GM12878 (cell line): ENCODE measurements at regions not wholly inside any gene's neighbourhood (a gene's known extent, or its start where the extent isn't known, plus 50 kb on each side); places are given as distances from the start of the nearest gene placed in this dataset.

Experiments
- ATAC-seq: fragments of 200-7000 bp; cut with Tn5 transposase; 3 replicates; pipeline ENCODE4 v1.9.1; 2020; ENCODE audit warnings: mild to moderate bottlenecking, moderate library complexity
- BruUV-seq: library from RNA; stranded (reverse); fragments of 400-500 nt; replicated peaks from 2 replicates; lab custom pipeline; 2021; lab: Mats Ljungman, UMichigan
- CTCF ChIA-PET: fragments of 300-600 bp; sonication (Branson Sonifier 250); formaldehyde crosslinking; extraction: SDS; loops from one replicate; lab custom pipeline; 2021; ENCODE audit warnings: inconsistent platforms; lab: Yijun Ruan, JAX
- POLR2A ChIA-PET: fragments of 350-600 bp; formaldehyde crosslinking; extraction: SDS; loops from one replicate; lab custom pipeline; 2021; ENCODE audit warnings: inconsistent platforms; lab: Charles Lee
- RAD21 ChIA-PET: fragments of 300-600 bp; sonication (Branson Sonifier 250); formaldehyde crosslinking; loops from one replicate; lab custom pipeline; 2023; ENCODE audit warnings: antibody characterized with exemption; ENCODE audit not compliant: unreplicated experiment; lab: Charles Lee
- SMC1A ChIA-PET: fragments of 300-600 bp; sonication (Branson Sonifier 250); formaldehyde crosslinking; loops from one replicate; lab custom pipeline; 2023; ENCODE audit not compliant: unreplicated experiment, uncharacterized antibody; lab: Charles Lee
- DNase-seq: peaks from one replicate; pipeline ENCODE4 v3.0.0-alpha.2; 2011; ENCODE audit warnings: low read depth, low spot score
- FAIRE-seq: peaks from 3 replicates; lab custom pipeline; 2011; peaks lifted over from hg19 to GRCh38; lab: Jason Lieb, UNC
- H2AFZ ChIP-seq: 2 replicates; pipeline ENCODE4 v1.6.0; 2011; ENCODE audit warnings: low read depth, low read length, control low read depth; ENCODE audit not compliant: control insufficient read depth
- H3K27ac ChIP-seq: 2 replicates; pipeline ENCODE4 v1.5.1; 2011; ENCODE audit warnings: control low read depth; ENCODE audit not compliant: control insufficient read depth, insufficient read depth
- H3K27me3 ChIP-seq, 2 experiments: replicated peaks in 1 of 2; 2 replicates each; pipeline versions ENCODE4 v1.6.0 to v1.6.1; 2011; ENCODE audit warnings: low read length in 1 of 2; ENCODE audit not compliant: control insufficient read depth in 2 of 2, insufficient read depth in 2 of 2
- H3K36me3 ChIP-seq, 2 experiments: 2 replicates each; pipeline ENCODE4 v1.5.1; 2011; ENCODE audit warnings: low read length in 1 of 2; ENCODE audit not compliant: control insufficient read depth in 2 of 2, insufficient read depth in 2 of 2
- H3K4me1 ChIP-seq: 2 replicates; pipeline ENCODE4 v1.6.1; 2011; ENCODE audit warnings: mild to moderate bottlenecking, low read length, moderate library complexity, mixed read lengths; ENCODE audit not compliant: control insufficient read depth, insufficient read depth
- H3K4me2 ChIP-seq: 2 replicates; pipeline ENCODE4 v1.6.0; 2011; ENCODE audit warnings: control low read depth; ENCODE audit not compliant: control insufficient read depth, insufficient read depth
- H3K4me3 ChIP-seq: fragments of 200-600 bp; sonication (generic); 2 replicates; pipeline ENCODE4 v1.5.1; 2016
- H3K79me2 ChIP-seq: 2 replicates; pipeline ENCODE4 v1.6.0; 2011; ENCODE audit warnings: low read length; ENCODE audit not compliant: control insufficient read depth, insufficient read depth
- H3K9ac ChIP-seq: 2 replicates; pipeline ENCODE4 v1.8.0; 2011; ENCODE audit warnings: low read length, control low read depth, mixed read lengths; ENCODE audit not compliant: control insufficient read depth, insufficient read depth
- H3K9me3 ChIP-seq: replicated peaks from 3 replicates; pipeline ENCODE4 v1.5.1; 2011; ENCODE audit warnings: mild to moderate bottlenecking, low read length; ENCODE audit not compliant: control insufficient read depth, insufficient read depth
- H4K20me1 ChIP-seq: 2 replicates; pipeline ENCODE4 v1.6.0; 2011; ENCODE audit not compliant: control insufficient read depth, insufficient read depth
- CHD2 ChIP-seq: IDR thresholded peaks from 2 replicates; pipeline ENCODE4 v1.6.1; 2011; ENCODE audit warnings: low read depth, low read length, improper control_type of control experiment, borderline replicate concordance
- CREM ChIP-seq: IDR thresholded peaks from 2 replicates; pipeline ENCODE4 v1.6.1; 2014; ENCODE audit warnings: antibody characterized with exemption, low read depth
- ETV6 ChIP-seq, 2 experiments: fragments of 450-650 bp in 1 of 2; IDR thresholded peaks in 1 of 2; conservative IDR thresholded peaks in 1 of 2; 2 replicates each; pipeline ENCODE4 v1.6.1; 2014; ENCODE audit warnings: antibody characterized with exemption in 1 of 2, borderline replicate concordance in 1 of 2, low read depth in 1 of 2, mild to moderate bottlenecking in 1 of 2, moderate library complexity in 1 of 2
- JUNB ChIP-seq: IDR thresholded peaks from 2 replicates; pipeline ENCODE4 v1.6.1; 2016; ENCODE audit warnings: antibody characterized with exemption, mild to moderate bottlenecking
- MYB ChIP-seq: fragments of 150-350 bp; IDR thresholded peaks from 2 replicates; pipeline ENCODE4 v1.6.1; 2014; ENCODE audit warnings: mild to moderate bottlenecking, low read depth, low read length, borderline replicate concordance
- NR2C1 ChIP-seq: fragments of 450-650 bp; IDR thresholded peaks from 2 replicates; pipeline ENCODE4 v1.6.1; 2017; ENCODE audit warnings: antibody characterized with exemption, mild to moderate bottlenecking, moderate library complexity
- RUNX3 ChIP-seq: IDR thresholded peaks from 2 replicates; pipeline ENCODE4 v1.6.1; 2012; ENCODE audit warnings: low read length, inconsistent platforms
- SPI1 ChIP-seq: IDR thresholded peaks from 2 replicates; pipeline ENCODE4 v1.6.1; 2011; ENCODE audit warnings: low read depth, mild to moderate bottlenecking, low read length, moderate library complexity, borderline replicate concordance; ENCODE audit not compliant: insufficient read depth
- ZNF274 ChIP-seq: IDR thresholded peaks from one replicate; pipeline ENCODE4 v1.8.0; 2011; ENCODE audit not compliant: insufficient read length, insufficient read depth
- ZNF622 ChIP-seq: fragments of 450-650 bp; IDR thresholded peaks from 2 replicates; pipeline ENCODE4 v1.6.1; 2017; ENCODE audit warnings: mild to moderate bottlenecking, inconsistent platforms
- WGBS: methylation state at CpG from one replicate; pipeline ENCODE4 v1.1.6; 2016; ENCODE audit warnings: low lambda C conversion rate; ENCODE audit not compliant: insufficient replicate concordance, insufficient coverage; ENCODE audit errors: missing lambda C conversion rate; 5-methylcytosine and 5-hydroxymethylcytosine counted together
- in situ Hi-C: fragments of 300-500 bp; cut with MboI; formaldehyde crosslinking; loops from 9 replicates; pipeline ENCODE4 v1.14.3; 2018; ENCODE audit warnings: mixed read lengths
- intact Hi-C: fragments of 100-400 bp; cut with micrococcal nuclease; formaldehyde crosslinking; loops from one replicate; pipeline ENCODE4 v1.14.2; 2022; ENCODE audit not compliant: unreplicated experiment
- TF ChIP-seq, protein P1 (sequence below): IDR thresholded peaks from 2 replicates; pipeline ENCODE4 v1.6.1; 2011; ENCODE audit warnings: mild to moderate bottlenecking, low read depth, low read length, moderate library complexity; ENCODE audit not compliant: insufficient replicate concordance
- TF ChIP-seq, protein P2 (sequence below), 3 experiments: IDR thresholded peaks in 2 of 3; conservative IDR thresholded peaks in 1 of 3; 2 replicates each; pipeline ENCODE4 v1.5.1; 2011; ENCODE audit warnings: low read depth in 3 of 3, low read length in 3 of 3, mild to moderate bottlenecking in 3 of 3, control low read depth in 2 of 3, moderate library complexity in 2 of 3, inconsistent platforms in 1 of 3, mixed read lengths in 1 of 3; ENCODE audit not compliant: control insufficient read depth in 2 of 3, insufficient read depth in 1 of 3; ENCODE audit errors: extremely low read depth in 1 of 3
- TF ChIP-seq, protein P3 (sequence below): fragments of 450-650 bp; IDR thresholded peaks from 2 replicates; pipeline ENCODE4 v1.6.1; 2017; ENCODE audit warnings: mild to moderate bottlenecking, low read depth, inconsistent platforms; ENCODE audit not compliant: poor library complexity, severe bottlenecking

DNA sequence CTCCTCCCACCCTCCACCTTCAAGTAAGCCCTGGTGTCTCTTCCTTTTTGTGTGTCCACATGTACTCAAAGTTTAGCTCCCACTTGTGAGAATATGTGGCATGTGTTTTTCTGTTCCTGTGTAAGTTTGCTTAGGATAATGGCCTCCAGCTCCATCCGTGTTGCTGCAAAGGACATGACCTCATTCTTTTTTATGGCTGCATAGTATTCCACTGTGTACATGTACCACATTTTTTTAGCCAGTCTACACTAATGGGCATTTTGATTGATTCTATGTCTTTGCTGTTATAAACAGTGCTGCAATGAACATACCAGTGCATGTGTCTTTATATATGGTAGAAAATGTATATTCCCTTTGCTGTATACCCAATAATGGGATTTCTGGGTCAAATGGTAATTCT is 710.9 kb downstream of the CCSER2 start:
- POLR2A ChIA-PET: no interaction called here
- Histone ChIP-seq H3K4me2 (no peak overlapping the region), H4K20me1 (no peaks in the 10 kb centered on the region), H3K79me2 (no peaks in the 10 kb centered on the region), H2AFZ (no peak overlapping the region), H3K4me3 (no peak overlapping the region), H3K9me3 (no peaks in the 10 kb centered on the region), H3K9ac (no peak overlapping the region), H3K27me3 (no peaks in the 10 kb centered on the region), H3K36me3 (no peaks in the 10 kb centered on the region), H3K27ac (no peak overlapping the region), H3K4me1 (no peaks in the 10 kb centered on the region)
- SMC1A ChIA-PET: no interaction called here
- ATAC-seq: no peak
- no peak for FAIRE-seq
- RAD21 ChIA-PET: no interaction called here
- CTCF ChIA-PET: no interaction called here
- no peak for TF ChIP-seq JUNB
- no TSS peak for BruUV-seq
- DNase-seq: no peak
- intact Hi-C loops (no loop called here), in situ Hi-C loops (no loop called here)
- 0% methylated on average over 1 of the region's 1 CpG for WGBS

DNA sequence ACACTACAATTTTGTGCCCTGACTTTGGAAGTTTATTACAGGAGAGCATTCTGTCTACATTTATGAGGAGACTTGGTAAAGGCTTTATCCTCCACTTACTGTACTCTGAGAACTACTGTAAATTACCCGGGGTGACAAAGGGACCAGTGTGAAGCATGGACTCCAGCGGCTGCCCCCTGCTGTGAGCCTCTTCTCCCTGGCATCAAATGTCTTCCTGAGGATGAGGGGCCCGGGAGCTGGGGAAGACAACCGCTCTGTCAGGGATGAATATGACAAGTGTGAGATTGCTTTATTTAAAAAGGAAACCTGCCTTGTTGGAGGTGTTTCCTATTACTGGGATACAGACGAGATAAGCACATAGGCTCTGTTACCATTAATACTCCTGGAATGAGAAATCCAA is 714.8 kb downstream of the CCSER2 start:
- ChIA-PET RAD21 (no interaction called here), CTCF (no interaction called here), POLR2A (no interaction called here), SMC1A (no interaction called here)
- FAIRE-seq (no peak), ATAC-seq (no peak), DNase-seq (no peak)
- intact Hi-C loops (no loop called here), in situ Hi-C loops (no loop called here)
- no peak overlapping the region for H3K9ac ChIP-seq
- no peak overlapping the region for H3K4me3 ChIP-seq
- WGBS: 20% methylated on average over 5 of the region's 5 CpGs
- H3K9me3 ChIP-seq: no peaks in the 10 kb centered on the region
- no TSS peak for BruUV-seq
- H3K4me1 ChIP-seq: no peaks in the 10 kb centered on the region
- H3K36me3 ChIP-seq: no peaks in the 10 kb centered on the region
- H3K27ac ChIP-seq: no peak overlapping the region
- no peak overlapping the region for H2AFZ ChIP-seq
- no peaks in the 10 kb centered on the region for H3K79me2 ChIP-seq
- H4K20me1 ChIP-seq: no peaks in the 10 kb centered on the region
- H3K27me3 ChIP-seq: no peaks in the 10 kb centered on the region
- no peak overlapping the region for H3K4me2 ChIP-seq
- TF ChIP-seq CHD2 (no peak), NR2C1 (no peak), ZNF274 (no peak), ETV6 (conservative IDR thresholded peaks at IDR 0.05 in 1 of 2, IDR thresholded peaks at IDR 0.05 in 1 of 2; ENCODE audit: borderline replicate concordance in 1 of 2, low read depth in 1 of 2) (no peak), CREM (no peak), MYB (no peak), SPI1 (no peak), ZNF622 (no peak), RUNX3 (no peak)
- TF ChIP-seq, protein P1, sequence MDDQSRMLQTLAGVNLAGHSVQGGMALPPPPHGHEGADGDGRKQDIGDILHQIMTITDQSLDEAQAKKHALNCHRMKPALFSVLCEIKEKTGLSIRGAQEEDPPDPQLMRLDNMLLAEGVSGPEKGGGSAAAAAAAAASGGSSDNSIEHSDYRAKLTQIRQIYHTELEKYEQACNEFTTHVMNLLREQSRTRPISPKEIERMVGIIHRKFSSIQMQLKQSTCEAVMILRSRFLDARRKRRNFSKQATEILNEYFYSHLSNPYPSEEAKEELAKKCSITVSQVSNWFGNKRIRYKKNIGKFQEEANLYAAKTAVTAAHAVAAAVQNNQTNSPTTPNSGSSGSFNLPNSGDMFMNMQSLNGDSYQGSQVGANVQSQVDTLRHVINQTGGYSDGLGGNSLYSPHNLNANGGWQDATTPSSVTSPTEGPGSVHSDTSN: no peak
- TF ChIP-seq, protein P2, sequence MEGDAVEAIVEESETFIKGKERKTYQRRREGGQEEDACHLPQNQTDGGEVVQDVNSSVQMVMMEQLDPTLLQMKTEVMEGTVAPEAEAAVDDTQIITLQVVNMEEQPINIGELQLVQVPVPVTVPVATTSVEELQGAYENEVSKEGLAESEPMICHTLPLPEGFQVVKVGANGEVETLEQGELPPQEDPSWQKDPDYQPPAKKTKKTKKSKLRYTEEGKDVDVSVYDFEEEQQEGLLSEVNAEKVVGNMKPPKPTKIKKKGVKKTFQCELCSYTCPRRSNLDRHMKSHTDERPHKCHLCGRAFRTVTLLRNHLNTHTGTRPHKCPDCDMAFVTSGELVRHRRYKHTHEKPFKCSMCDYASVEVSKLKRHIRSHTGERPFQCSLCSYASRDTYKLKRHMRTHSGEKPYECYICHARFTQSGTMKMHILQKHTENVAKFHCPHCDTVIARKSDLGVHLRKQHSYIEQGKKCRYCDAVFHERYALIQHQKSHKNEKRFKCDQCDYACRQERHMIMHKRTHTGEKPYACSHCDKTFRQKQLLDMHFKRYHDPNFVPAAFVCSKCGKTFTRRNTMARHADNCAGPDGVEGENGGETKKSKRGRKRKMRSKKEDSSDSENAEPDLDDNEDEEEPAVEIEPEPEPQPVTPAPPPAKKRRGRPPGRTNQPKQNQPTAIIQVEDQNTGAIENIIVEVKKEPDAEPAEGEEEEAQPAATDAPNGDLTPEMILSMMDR (IDR thresholded peaks at IDR 0.05 in 2 of 3, conservative IDR thresholded peaks at IDR 0.05 in 1 of 3; ENCODE audit: control insufficient read depth in 2 of 3, extremely low read depth in 1 of 3, insufficient read depth in 1 of 3, low read depth in 3 of 3, low read length in 3 of 3): no peak
- TF ChIP-seq, protein P3, sequence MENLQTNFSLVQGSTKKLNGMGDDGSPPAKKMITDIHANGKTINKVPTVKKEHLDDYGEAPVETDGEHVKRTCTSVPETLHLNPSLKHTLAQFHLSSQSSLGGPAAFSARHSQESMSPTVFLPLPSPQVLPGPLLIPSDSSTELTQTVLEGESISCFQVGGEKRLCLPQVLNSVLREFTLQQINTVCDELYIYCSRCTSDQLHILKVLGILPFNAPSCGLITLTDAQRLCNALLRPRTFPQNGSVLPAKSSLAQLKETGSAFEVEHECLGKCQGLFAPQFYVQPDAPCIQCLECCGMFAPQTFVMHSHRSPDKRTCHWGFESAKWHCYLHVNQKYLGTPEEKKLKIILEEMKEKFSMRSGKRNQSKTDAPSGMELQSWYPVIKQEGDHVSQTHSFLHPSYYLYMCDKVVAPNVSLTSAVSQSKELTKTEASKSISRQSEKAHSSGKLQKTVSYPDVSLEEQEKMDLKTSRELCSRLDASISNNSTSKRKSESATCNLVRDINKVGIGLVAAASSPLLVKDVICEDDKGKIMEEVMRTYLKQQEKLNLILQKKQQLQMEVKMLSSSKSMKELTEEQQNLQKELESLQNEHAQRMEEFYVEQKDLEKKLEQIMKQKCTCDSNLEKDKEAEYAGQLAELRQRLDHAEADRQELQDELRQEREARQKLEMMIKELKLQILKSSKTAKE: no peak
